ENCODE measurements at regions not wholly inside any gene's neighbourhood (a gene's known extent, or its start where the extent isn't known, plus 50 kb on each side); places are given as distances from the start of the nearest gene placed in this dataset.
"Not testable (repeated sequence)": the region's sequence is repeated elsewhere in the genome, so short reads cannot be mapped to it uniquely, and the experiment has no call there.

DNA sequence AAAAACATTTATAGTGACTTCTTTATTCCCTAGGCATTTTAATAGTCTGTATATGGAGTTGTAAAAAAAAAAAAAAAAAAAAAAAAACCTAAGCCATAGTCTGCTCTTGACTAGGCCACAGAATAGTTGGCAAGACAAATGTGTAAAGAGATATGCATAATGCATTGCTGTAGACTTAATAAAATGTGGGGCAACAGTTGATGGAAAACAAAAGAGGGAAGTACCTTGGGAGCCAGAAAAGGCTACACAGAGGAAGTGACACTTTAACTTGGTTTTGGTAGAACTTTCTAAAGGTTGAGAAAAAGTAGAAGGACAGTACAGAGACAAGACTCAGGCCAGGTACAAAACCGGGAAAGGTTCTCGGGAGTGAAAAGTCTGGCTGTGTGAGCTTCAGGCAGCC lies 802.9 kb upstream of the ADAMTS5 start:
- TF ChIP-seq, protein P1, sequence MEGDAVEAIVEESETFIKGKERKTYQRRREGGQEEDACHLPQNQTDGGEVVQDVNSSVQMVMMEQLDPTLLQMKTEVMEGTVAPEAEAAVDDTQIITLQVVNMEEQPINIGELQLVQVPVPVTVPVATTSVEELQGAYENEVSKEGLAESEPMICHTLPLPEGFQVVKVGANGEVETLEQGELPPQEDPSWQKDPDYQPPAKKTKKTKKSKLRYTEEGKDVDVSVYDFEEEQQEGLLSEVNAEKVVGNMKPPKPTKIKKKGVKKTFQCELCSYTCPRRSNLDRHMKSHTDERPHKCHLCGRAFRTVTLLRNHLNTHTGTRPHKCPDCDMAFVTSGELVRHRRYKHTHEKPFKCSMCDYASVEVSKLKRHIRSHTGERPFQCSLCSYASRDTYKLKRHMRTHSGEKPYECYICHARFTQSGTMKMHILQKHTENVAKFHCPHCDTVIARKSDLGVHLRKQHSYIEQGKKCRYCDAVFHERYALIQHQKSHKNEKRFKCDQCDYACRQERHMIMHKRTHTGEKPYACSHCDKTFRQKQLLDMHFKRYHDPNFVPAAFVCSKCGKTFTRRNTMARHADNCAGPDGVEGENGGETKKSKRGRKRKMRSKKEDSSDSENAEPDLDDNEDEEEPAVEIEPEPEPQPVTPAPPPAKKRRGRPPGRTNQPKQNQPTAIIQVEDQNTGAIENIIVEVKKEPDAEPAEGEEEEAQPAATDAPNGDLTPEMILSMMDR (IDR thresholded peaks at IDR 0.05; ENCODE audit: insufficient read depth, low read depth, low read length, missing control alignments) = no peak
- no peak for DNase-seq (ENCODE audit: low read depth)
- no peak overlapping the region for H3K4me3 ChIP-seq (ENCODE audit: low read length)

DNA sequence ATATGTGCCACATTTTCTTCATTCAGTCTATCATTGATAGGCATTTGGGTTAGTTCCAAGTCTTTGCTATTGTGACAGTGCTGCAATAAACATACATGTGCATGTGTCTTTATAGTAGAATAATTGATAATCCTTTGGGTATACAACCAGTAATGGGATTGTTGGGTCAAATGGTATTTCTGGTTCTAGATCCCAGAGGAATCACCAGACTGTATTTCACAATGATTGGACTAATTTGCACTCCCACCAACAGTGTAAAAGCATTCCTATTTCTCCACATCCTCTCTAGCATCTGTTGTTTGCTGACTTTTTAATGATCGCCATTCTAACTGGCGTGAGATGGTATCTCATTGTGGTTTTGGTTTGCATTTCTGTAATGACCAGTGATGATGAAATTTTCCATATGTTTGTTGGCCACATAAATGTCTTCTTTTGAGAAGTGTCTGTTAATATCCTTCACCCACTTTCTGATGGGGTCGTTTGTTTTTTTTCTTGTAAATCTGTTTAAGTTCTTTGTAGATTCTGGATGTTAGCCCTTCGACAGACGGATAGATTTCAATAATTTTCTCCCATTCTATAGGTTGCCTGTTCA lies 801.3 kb upstream of the ADAMTS5 start:
- not testable (repeated sequence) for H3K4me3 ChIP-seq (ENCODE audit: low read length); DNase-seq (ENCODE audit: low read depth)

DNA sequence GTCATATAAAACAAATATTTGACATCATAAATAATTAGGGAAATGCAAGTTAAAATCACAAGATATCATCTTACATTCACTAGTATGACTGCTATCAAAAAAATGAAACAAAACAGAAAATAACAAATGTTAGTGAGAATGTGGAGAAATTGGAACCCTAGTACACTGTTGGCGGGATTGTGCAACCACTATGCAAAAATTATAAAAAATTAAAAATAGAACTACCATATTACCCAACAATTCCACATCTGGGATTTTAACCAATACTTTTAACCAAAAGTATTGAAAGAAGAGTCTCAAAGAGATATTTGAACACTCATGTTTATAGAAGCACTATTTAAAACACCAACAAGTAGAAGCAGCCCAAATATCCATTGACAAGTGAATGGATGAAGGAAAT lies 797.2 kb upstream of the ADAMTS5 start:
- DNase-seq (ENCODE audit: low read depth) = no peak
- no peak overlapping the region for H3K4me3 ChIP-seq (ENCODE audit: low read length)
- TF ChIP-seq, protein P1 (IDR thresholded peaks at IDR 0.05; ENCODE audit: insufficient read depth, low read depth, low read length, missing control alignments) = no peak

DNA sequence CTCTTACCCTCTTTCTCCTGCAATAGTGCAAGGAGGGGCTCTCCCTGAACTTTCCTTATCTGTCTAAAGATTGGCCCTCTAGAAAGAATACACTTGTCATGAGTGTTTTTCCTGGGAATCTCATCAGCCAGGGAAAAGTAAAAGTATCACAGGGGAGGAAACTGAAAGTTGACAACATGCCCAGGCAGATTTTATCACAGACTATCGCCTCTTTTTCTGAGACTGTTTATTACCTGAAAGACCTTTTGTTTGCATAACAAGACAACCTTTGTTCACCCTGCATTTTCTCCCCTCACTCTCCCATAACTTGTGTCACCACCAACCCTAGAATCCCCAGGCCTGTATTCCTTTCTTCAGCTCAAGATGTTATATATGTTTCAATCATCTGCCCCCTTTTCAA lies 794.7 kb upstream of the ADAMTS5 start:
- TF ChIP-seq, protein P1 (IDR thresholded peaks at IDR 0.05; ENCODE audit: insufficient read depth, low read depth, low read length, missing control alignments) = no peak
- no peak overlapping the region for H3K4me3 ChIP-seq (ENCODE audit: low read length)
- peak; percentile 7 for DNase-seq (ENCODE audit: low read depth)

DNA sequence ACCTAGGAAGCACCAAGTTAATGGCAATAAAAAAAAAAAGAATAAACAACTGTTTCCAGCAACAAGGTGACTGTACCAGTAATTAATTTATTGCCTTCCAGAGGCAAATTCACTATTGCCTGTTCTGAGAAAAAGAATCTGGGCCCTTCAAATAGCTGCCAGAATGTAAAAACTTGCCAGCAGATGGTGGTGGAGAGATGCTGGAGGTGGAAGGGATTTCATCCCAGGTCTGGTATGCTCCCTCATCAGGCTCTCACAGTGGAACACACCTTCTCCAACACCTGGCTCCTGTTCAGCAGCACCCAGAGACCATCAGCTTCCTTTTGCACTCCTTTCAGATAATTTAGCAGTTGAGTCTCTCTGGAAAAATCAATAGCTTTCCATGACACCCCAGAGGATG lies 792.9 kb upstream of the ADAMTS5 start:
- DNase-seq (ENCODE audit: low read depth) = peak; percentile 38
- TF ChIP-seq, protein P1 (IDR thresholded peaks at IDR 0.05; ENCODE audit: insufficient read depth, low read depth, low read length, missing control alignments) = peak; percentile 37
- no peak overlapping the region for H3K4me3 ChIP-seq (ENCODE audit: low read length)

DNA sequence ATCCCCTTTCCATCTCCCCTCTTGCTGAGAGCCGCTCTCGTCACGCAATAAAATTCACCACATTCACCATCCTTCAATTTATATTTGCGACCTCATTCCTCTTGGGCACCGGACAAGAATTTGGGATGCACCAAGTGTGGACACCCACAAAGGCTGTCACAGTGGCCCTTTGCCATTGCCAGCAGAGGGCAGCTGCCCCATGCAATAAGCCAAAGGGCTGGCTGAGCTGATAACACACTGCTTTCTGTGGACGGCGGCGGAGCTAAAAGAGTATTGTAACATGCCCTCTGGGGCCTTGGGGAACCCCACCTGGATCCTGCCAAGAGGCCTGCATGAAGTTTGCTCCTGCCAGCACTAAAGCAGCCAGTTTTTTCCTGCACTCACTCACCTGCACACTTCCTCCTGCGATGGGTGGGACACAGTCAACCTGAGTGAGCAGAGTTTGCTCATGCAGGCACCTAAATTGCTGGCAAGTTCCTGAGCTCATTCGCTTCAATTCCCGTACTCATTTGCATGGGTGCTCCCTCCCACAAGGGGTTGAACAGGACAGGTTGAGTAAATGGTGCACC lies 792.3 kb upstream of the ADAMTS5 start:
- peak; percentile 29 for DNase-seq (ENCODE audit: low read depth)
- TF ChIP-seq, protein P1 (IDR thresholded peaks at IDR 0.05; ENCODE audit: insufficient read depth, low read depth, low read length, missing control alignments) = peak; percentile 60

DNA sequence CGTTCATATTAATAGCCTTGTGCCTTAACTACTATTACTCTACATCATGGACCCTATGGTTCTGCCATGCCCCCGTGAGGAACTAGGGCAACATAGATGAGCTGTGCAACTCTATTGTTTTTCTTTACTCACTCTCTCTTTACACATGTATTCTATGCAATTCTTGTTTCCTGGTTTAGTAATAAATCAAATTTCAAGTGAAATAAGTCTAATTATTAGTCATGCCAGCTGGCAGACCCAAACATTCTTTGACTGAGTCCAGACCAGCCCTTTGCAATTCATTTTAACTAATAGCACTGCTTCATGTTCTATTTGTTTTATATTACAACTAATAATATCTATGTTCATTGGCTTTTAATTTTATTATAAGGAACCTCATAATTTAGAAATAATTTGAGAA lies 789.3 kb upstream of the ADAMTS5 start:
- TF ChIP-seq, protein P1 (IDR thresholded peaks at IDR 0.05; ENCODE audit: insufficient read depth, low read depth, low read length, missing control alignments) = no peak
- H3K4me3 ChIP-seq (ENCODE audit: low read length) = no peak overlapping the region

More for the DNA sequence above, 792.3 kb upstream of the ADAMTS5 start:
- H3K4me3 ChIP-seq (ENCODE audit: low read length) = no peak overlapping the region

More for the DNA sequence above, 789.3 kb upstream of the ADAMTS5 start:
- peak; percentile 43 for DNase-seq (ENCODE audit: low read depth)
